Mucosa of gallbladder (tissue), 1 donor: ENCODE measurements at regions not wholly inside any gene's neighbourhood (a gene's known extent, or its start where the extent isn't known, plus 50 kb on each side); places are given as distances from the start of the nearest gene placed in this dataset.
A peak's percentile ranks its signal among the peaks of the same experiment; 100 is the strongest.

ENCODE experiments used
- DNase-seq: peaks from one replicate; pipeline ENCODE4 v3.0.0-alpha.2; 2020; ENCODE audit warnings: low spot score
- donor health status: DM: no; HTN: no; CAD: no.

DNA sequence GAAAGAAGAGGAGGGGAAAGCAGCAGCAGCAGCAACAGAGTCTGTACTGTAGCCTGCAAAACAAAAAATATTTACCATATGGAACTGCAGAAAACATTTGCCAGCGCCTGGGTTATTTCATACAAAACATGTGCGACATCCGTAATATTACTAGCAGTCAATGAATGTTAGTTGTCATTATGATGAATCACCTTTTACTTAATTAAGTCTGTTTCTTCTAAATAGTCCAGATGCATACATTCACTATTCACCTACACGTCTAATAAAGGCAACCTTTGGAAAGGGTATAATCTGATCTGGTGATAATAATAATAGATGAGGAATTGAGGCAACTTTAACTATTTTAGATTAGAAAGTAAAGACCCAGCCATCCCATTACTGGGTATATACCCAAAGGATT is 426.3 kb upstream of the ST6GAL2 start:
- DNase-seq: no peak

- no peak for DNase-seq
Measured at GRCh38 chr2:107313316-107313715, 427.3 kb upstream of the ST6GAL2 start.

- no peak for DNase-seq
Measured at GRCh38 chr2:107320881-107321280, 434.9 kb upstream of the ST6GAL2 start.

- DNase-seq: no peak
Measured at GRCh38 chr2:107322416-107322815, 436.4 kb upstream of the ST6GAL2 start.

DNA sequence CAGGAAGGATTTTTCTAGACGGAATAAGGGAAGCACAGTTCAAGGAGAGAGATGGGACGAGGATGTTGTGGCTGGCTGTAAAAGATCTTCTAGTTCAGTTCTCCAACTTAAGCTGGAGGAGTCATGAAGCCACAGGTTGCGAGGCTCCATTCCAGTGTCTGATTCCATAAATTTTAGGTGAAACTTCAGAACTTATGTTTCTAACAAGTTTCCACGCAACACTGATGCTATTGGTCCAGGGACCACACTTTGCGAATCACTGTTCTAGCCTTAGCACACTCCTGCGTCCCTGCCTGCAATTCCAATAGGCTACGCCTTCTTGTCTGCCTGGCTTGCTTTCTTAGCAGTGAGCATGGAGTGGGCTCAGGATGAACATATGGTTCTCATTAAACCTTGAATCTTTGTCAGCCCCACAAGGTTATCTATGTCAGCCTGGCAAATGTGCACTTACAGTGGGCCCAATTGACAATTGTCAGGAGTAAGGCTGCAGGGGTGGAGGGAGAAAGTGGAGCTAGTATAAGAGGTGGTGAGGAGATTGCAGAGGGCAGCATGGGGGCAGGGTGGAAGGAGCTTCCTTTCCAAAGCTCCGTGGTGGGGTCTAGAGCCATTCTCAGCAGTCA is 438.1 kb upstream of the ST6GAL2 start:
- DNase-seq: no peak

DNA sequence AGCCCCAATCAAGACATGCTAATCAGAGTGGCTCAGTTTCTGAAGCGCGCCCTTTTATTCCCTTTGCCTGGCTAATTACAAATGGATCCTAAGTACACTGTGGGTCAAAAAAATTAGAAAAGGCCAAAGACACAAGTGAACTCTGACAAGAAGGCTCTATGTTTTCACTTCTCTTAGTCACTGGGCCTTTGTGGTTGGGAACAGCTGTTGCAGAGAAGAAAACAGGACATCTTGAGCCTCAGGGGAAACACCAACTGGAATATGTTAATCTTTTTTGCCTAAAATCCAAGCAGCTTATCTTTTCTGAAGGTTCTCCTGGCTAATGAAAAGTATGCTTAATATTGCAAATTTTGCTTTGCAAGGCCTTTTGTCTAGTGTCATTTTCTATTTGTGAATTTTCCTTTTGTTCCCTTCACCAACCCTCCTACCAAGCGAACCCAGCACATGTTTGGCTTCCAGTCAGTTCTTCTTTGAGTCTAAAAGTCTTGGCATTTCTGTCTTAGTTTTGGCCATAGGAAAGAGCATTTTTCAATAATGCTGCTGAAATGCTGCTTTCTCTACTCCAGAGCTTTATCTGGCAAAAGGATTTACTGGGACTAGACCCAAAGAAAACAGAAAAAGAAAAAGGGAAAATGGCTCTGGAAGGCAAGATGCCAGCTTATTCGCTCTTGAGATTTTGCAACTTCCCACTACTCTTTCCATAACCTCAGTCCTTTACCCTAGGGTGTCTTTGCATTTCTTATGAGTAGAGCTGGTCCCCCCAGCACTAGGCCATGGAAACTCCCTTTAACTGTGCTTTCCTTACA is 440.2 kb upstream of the ST6GAL2 start:
- DNase-seq: peak; percentile 23

DNA sequence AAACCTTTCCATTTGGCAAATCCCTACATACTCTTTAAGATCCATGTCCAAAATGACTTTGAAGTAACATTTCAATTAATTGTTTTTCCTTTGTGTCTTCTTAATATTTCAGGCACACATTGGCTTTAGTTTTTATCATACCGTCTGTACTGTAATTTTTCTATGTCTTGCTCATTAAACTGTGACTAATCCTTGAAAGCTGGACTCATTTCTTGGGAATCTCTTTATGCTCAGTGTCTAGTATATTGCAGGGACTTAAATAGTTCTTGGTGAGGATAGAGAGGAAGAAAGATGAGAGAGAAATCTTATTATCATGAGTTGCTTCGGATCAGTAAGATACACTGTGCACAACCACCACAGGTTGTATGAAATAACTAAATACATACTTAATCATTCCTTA is 448.3 kb upstream of the ST6GAL2 start:
- DNase-seq: no peak

GRCh38 chr2:107336526-107336925 is 450.6 kb upstream of the ST6GAL2 start:
- no peak for DNase-seq

- no peak for DNase-seq
Measured at GRCh38 chr2:107337209-107337898, 451.4 kb upstream of the ST6GAL2 start.

- DNase-seq: no peak
Measured at GRCh38 chr2:107338059-107338458, 452.1 kb upstream of the ST6GAL2 start.

- DNase-seq: no peak
Measured at GRCh38 chr2:107338571-107338970, 452.6 kb upstream of the ST6GAL2 start.

DNA sequence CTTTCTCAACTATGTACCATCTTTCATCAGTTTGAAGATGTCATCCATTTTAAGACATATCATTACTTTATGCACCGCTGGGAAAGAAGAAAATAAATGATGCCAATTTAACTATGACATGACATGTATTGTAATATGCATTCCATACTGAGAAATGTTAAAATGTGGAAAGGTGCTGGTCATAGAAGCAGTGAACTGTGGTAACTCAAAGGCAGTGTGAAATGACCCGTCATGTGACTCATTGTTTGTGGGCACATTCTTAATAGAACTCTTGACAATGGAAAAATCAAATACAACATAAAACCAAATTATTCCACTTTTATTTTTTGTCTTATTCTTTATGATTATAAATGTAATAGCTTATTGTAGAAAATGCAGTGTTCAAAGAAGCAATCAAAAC is 455.0 kb upstream of the ST6GAL2 start:
- no peak for DNase-seq

- DNase-seq: no peak
Measured at GRCh38 chr2:107349329-107349728, 463.4 kb upstream of the ST6GAL2 start.

DNA sequence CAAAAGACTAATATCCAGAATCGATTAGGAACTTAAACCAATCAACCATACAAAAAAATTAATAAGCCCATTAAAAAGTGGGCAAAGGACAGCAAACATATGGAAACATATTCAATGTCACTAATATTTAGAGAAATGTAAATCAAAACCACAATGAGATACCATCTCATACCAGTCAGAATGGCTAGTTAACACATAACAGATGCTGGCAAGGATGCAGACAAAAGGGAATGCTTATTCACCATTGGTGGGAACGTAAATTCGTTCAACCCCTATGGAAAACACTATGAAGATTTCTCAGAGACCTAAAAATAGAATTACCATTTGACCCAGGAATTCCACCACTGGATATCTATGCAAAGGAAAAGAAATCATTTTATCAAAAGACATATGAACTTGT is 468.2 kb upstream of the ST6GAL2 start:
- DNase-seq: no peak

DNA sequence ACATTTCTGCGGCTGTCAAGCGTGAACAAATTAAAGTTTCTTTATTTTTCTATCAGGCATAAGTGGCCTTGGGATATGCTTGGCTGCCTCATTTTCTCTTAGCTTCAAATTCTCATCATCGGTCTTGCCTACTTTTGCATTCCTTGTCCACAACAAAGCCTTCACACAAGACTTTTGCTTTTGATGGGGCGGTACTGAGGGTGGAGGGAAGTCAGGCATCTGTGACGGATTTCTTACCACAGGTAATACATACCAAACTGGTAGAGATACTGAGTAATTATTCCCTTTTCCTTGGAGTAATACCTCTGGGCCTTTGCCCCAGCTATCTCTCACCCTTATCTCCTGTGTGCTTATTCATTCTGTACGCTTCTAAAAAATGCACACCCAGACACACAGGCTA is 468.3 kb upstream of the RGPD4 start:
- no peak for DNase-seq

DNA sequence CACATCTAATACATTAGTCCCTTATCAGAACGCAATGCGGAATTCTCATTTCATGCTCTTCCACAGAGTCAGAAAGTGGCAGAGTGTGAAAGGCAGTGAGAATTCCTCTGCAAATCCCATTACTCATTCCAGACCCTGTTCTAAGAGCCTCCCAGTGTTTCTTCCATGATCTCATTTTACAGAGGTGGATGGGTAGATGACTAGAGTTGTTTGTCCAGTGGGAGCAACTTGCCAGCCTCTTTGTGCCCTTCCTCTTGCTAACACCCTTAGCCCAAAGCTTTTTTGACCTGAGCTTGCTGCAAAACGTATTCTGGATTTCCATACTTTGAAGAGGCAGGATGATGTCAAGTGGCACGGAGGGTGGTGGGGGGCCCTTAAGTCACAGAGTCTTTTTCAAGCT is 467.7 kb upstream of the RGPD4 start:
- DNase-seq: no peak

DNA sequence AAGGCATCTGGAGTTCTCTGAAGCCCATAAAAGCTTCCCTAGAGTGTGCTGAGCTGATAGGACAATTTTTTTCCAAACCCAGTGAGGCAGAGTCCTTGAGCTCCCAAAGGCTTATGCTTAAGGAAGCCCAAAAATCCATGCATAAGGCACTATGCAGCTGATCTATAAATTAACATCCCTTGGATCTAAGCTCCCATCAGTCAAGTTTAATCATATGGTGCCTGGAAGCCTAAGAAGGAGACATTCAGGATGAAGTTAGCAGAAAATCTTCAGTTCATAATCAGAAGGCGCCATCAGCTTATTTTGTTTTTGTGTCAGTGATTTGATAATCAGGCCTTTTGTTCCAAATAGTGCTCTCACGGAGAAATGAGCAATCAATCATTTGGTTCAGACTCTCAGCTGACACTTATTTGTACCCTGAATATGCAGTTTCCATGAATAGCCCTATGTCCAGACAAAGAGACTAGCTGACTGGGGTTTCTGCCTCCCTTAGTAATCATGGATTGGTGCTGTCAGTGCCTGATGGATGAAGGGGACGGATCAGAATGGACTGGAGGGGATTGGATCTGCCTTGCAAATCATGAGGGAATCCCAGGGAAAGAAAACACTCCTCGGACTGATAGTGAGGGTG is 464.8 kb upstream of the RGPD4 start:
- no peak for DNase-seq

DNA sequence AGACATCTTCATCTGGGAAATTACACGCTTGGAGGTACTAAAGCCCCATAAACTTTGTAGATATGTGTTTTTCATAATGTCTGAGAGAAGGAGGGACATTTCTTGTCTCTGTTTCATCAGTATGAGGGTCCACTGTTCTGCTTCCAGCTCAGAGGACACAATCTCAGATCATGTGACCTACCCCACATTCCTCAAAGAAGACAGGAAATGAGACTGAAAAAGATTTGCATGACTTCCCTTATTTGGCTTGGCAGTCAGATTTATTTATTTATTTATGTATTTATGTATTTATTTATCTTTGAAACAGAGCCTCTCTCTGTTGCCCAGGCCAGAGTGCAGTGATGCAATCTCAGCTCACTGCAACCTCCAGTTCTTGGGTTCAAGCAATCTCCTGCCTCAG is 463.7 kb upstream of the RGPD4 start:
- no peak for DNase-seq

GRCh38 chr2:107363806-107364205 is 462.9 kb upstream of the RGPD4 start:
- DNase-seq: no peak

DNA sequence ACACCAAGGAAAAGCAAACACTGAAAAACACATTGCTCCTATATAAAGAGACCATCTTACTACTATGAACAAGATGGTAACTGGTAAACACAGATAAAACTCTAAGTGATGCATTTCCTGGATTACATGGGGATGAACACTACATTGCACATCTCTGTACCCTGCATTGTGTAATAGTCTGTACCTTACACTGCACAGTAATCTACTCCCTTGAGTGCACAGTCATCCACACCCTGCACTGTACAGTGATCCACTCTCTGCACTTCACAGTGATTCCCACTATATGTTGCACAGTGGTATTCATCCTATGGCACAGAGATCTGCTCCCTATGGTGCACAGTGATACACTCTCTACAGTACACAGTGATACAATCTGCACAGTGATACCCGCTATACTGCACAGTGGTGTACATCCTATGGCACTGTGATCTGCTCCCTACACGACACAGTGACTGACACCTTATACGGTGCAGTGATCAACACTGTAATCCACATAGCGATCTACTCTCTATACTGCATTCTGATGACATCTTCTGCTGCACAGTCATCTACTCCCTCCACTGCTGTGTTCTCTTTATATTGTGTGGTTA is 462.2 kb upstream of the RGPD4 start:
- no peak for DNase-seq

DNA sequence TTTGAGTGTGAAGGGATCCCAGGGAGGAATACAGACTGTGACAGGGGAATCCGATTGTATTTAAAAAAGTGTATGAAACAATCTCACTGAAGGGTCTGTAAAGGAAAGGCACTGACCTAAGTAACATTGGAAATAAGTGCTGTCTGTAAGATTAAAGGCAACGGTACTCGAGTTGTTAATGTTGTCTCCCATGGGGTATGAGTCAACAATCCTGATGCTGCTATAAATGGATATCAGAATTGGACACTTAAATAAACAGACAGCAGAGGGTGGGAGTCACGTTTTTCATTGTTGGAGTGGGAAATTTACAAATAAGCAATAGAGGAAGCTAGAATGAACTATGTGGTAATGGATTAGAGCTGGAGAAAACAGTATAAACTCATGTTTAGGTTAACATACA is 452.4 kb upstream of the RGPD4 start:
- DNase-seq: no peak

DNA sequence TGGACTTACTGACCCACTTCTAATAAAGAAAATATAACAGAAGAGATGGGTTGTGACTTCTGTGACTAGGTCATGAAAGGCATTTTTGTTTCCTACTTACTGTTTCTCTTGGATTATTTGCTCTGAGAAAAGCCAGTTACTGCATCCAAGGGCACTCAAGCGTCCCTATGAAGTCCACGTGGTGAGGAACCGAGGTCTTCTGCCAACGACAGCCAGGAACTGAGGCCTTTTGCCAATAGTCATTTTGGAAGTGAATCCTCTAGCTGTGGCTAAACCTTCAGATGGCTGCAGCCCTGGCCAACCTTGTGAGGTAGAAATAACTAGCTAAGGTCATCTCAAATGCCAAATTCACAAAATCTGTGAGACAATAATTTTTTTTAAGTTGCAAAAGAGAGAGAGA is 449.8 kb upstream of the RGPD4 start:
- DNase-seq: no peak
